ENCODE measurements at regions not wholly inside any gene's neighbourhood (a gene's known extent, or its start where the extent isn't known, plus 50 kb on each side); places are given as distances from the start of the nearest gene placed in this dataset.

DNA sequence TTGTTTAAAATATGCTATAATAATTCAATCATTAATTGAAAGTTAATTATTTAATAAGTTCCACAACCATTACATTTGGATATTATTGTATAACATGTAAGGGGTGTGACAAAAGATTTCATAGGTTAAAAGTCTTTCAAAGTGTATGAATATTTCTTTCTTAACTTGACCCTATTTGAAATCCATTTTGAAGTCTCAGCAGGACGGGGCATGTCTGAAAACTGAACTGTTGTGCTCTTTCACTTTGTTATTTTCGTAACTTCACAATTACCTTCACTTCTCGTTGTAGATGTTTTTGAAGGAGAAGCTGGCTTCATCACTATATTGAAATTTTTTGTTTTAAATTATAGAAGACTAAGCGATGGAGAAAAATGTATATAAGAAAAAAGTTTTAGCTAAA, 1775.7 kb downstream of the PCDH9 start:
- no peak for DNase-seq (ENCODE audit: low spot score)
- in situ Hi-C loops (cut with MboI; ENCODE audit: low pct_unique_long_range_greater_than_20kb, low sequenced_read_pairs, unreplicated experiment) = no loop called here
- TF ChIP-seq, protein P1, sequence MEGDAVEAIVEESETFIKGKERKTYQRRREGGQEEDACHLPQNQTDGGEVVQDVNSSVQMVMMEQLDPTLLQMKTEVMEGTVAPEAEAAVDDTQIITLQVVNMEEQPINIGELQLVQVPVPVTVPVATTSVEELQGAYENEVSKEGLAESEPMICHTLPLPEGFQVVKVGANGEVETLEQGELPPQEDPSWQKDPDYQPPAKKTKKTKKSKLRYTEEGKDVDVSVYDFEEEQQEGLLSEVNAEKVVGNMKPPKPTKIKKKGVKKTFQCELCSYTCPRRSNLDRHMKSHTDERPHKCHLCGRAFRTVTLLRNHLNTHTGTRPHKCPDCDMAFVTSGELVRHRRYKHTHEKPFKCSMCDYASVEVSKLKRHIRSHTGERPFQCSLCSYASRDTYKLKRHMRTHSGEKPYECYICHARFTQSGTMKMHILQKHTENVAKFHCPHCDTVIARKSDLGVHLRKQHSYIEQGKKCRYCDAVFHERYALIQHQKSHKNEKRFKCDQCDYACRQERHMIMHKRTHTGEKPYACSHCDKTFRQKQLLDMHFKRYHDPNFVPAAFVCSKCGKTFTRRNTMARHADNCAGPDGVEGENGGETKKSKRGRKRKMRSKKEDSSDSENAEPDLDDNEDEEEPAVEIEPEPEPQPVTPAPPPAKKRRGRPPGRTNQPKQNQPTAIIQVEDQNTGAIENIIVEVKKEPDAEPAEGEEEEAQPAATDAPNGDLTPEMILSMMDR (IDR thresholded peaks at IDR 0.05; ENCODE audit: extremely low read depth, insufficient read depth, missing control alignments) = no peak

DNA sequence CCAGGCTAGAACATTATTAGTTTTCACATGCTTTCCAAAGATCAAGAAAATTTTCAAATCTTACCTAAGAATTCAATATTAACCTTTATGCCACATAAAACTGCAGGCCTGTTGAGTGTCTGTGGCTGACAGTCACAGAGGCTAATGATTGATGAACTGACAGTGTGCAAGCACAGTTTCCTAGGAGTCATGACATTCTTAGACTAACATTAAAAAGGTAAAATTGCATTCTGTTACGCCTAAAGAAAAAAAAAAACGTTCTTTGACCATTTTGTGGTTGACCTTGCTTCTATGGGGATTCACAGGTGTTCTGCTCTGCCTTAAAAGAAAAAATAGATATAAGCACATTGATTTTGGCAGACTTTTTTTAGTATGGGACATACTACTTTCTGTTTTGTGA, 1776.2 kb downstream of the PCDH9 start:
- TF ChIP-seq, protein P1 (IDR thresholded peaks at IDR 0.05; ENCODE audit: extremely low read depth, insufficient read depth, missing control alignments) = no peak
- no peak for DNase-seq (ENCODE audit: low spot score)

GRCh38 chr13:65445340-65445739, 1784.8 kb downstream of the PCDH9 start:
- TF ChIP-seq, protein P1 (IDR thresholded peaks at IDR 0.05; ENCODE audit: extremely low read depth, insufficient read depth, missing control alignments) = no peak
- in situ Hi-C loops (cut with MboI; ENCODE audit: low pct_unique_long_range_greater_than_20kb, low sequenced_read_pairs, unreplicated experiment) = no loop called here
- no peak for DNase-seq (ENCODE audit: low spot score)

More for the DNA sequence above, 1776.2 kb downstream of the PCDH9 start:
- in situ Hi-C loops (cut with MboI; ENCODE audit: low pct_unique_long_range_greater_than_20kb, low sequenced_read_pairs, unreplicated experiment) = no loop called here

GRCh38 chr13:65435590-65435989, 1794.5 kb downstream of the PCDH9 start:
- TF ChIP-seq, protein P1 (IDR thresholded peaks at IDR 0.05; ENCODE audit: extremely low read depth, insufficient read depth, missing control alignments) = no peak
- in situ Hi-C loops (cut with MboI; ENCODE audit: low pct_unique_long_range_greater_than_20kb, low sequenced_read_pairs, unreplicated experiment) = no loop called here

GRCh38 chr13:65417953-65418352, 1812.2 kb downstream of the PCDH9 start:
- TF ChIP-seq, protein P1 (IDR thresholded peaks at IDR 0.05; ENCODE audit: extremely low read depth, insufficient read depth, missing control alignments) = no peak
- in situ Hi-C loops (cut with MboI; ENCODE audit: low pct_unique_long_range_greater_than_20kb, low sequenced_read_pairs, unreplicated experiment) = no loop called here
- DNase-seq (ENCODE audit: low spot score) = no peak

More at GRCh38 chr13:65435590-65435989, 1794.5 kb downstream of the PCDH9 start:
- no peak for DNase-seq (ENCODE audit: low spot score)

GRCh38 chr13:65416784-65417183, 1813.4 kb downstream of the PCDH9 start:
- TF ChIP-seq, protein P1 (IDR thresholded peaks at IDR 0.05; ENCODE audit: extremely low read depth, insufficient read depth, missing control alignments) = no peak
- no peak for DNase-seq (ENCODE audit: low spot score)
- in situ Hi-C loops (cut with MboI; ENCODE audit: low pct_unique_long_range_greater_than_20kb, low sequenced_read_pairs, unreplicated experiment) = no loop called here

GRCh38 chr13:65414187-65414586, 1815.9 kb downstream of the PCDH9 start:
- TF ChIP-seq, protein P1 (IDR thresholded peaks at IDR 0.05; ENCODE audit: extremely low read depth, insufficient read depth, missing control alignments) = no peak
- in situ Hi-C loops (cut with MboI; ENCODE audit: low pct_unique_long_range_greater_than_20kb, low sequenced_read_pairs, unreplicated experiment) = no loop called here
- no peak for DNase-seq (ENCODE audit: low spot score)

Measured in GM13977 (cell line).